G401 (cell line): ENCODE measurements at regions not wholly inside any gene's neighbourhood (a gene's known extent, or its start where the extent isn't known, plus 50 kb on each side); places are given as distances from the start of the nearest gene placed in this dataset.

Experiments
- DNase-seq: peaks from one replicate; pipeline ENCODE4 v3.0.0-alpha.2; 2015; ENCODE audit warnings: low spot score
- in situ Hi-C: cut with HindIII; loops from 2 replicates; pipeline ENCODE4 v1.10.0; 2016; ENCODE audit warnings: low sequenced_read_pairs, mixed read lengths

- DNase-seq: no peak
- in situ Hi-C loops: no loop called here
Measured at GRCh38 chr4:173880897-173881296, 350.9 kb upstream of the HAND2 start.

GRCh38 chr4:173879509-173879908, 349.5 kb upstream of the HAND2 start:
- in situ Hi-C loops: no loop called here
- no peak for DNase-seq

GRCh38 chr4:173878701-173879100, 348.7 kb upstream of the HAND2 start:
- no peak for DNase-seq
- in situ Hi-C loops: no loop called here

GRCh38 chr4:173871643-173872042, 341.6 kb upstream of the HAND2 start:
- in situ Hi-C loops: no loop called here
- DNase-seq: no peak

- in situ Hi-C loops: no loop called here
- no peak for DNase-seq
Measured at GRCh38 chr4:173866322-173867026, 336.4 kb upstream of the HAND2 start.

GRCh38 chr4:173862754-173863153, 332.7 kb upstream of the HAND2 start:
- in situ Hi-C loops: no loop called here
- DNase-seq: no peak

- in situ Hi-C loops: no loop called here
- no peak for DNase-seq
Measured at GRCh38 chr4:173860094-173860493, 330.1 kb upstream of the HAND2 start.

GRCh38 chr4:173859091-173859713, 329.2 kb upstream of the HAND2 start:
- DNase-seq: no peak
- in situ Hi-C loops: no loop called here

GRCh38 chr4:173858471-173858870, 328.4 kb upstream of the HAND2 start:
- no peak for DNase-seq
- in situ Hi-C loops: no loop called here

- in situ Hi-C loops: no loop called here
- DNase-seq: no peak
Measured at GRCh38 chr4:173857828-173858227, 327.8 kb upstream of the HAND2 start.

GRCh38 chr4:173855015-173855414, 325.0 kb upstream of the HAND2 start:
- no peak for DNase-seq

GRCh38 chr4:173852775-173853174, 322.7 kb upstream of the HAND2 start:
- no peak for DNase-seq
- in situ Hi-C loops: no loop called here

More at GRCh38 chr4:173855015-173855414, 325.0 kb upstream of the HAND2 start:
- in situ Hi-C loops: no loop called here

GRCh38 chr4:173845580-173845979, 315.6 kb upstream of the HAND2 start:
- in situ Hi-C loops: no loop called here
- DNase-seq: no peak

GRCh38 chr4:173839865-173840264, 309.8 kb upstream of the HAND2 start:
- in situ Hi-C loops: no loop called here
- DNase-seq: no peak

GRCh38 chr4:173837517-173837916, 307.5 kb upstream of the HAND2 start:
- no peak for DNase-seq
- in situ Hi-C loops: no loop called here

GRCh38 chr4:173835903-173836302, 305.9 kb upstream of the HAND2 start:
- DNase-seq: no peak
- in situ Hi-C loops: no loop called here

- in situ Hi-C loops: no loop called here
- DNase-seq: no peak
Measured at GRCh38 chr4:173834151-173834550, 304.1 kb upstream of the HAND2 start.

- DNase-seq: no peak
- in situ Hi-C loops: no loop called here
Measured at GRCh38 chr4:173829565-173829964, 299.5 kb upstream of the HAND2 start.

GRCh38 chr4:173827707-173828106, 297.7 kb upstream of the HAND2 start:
- in situ Hi-C loops: no loop called here
- no peak for DNase-seq

GRCh38 chr4:173821876-173822275, 291.8 kb upstream of the HAND2 start:
- in situ Hi-C loops: no loop called here
- no peak for DNase-seq

- no peak for DNase-seq
- in situ Hi-C loops: no loop called here
Measured at GRCh38 chr4:173821036-173821435, 291.0 kb upstream of the HAND2 start.
